IPS DF 6.9 (cell line): ENCODE measurements at regions not wholly inside any gene's neighbourhood (a gene's known extent, or its start where the extent isn't known, plus 50 kb on each side); places are given as distances from the start of the nearest gene placed in this dataset.

Experiments
- DNase-seq: peaks from one replicate; pipeline ENCODE4 v3.0.0-alpha.2; 2013; ENCODE audit warnings: low read depth, low spot score
- H3K27ac ChIP-seq: one replicate; pipeline ENCODE4 v1.5.1; 2013; ENCODE audit warnings: low read length, control low read depth
- H3K27me3 ChIP-seq: 2 replicates; pipeline ENCODE4 v1.6.1; 2013; ENCODE audit warnings: mild to moderate bottlenecking, low read length; ENCODE audit not compliant: control insufficient read depth, insufficient read depth
- H3K36me3 ChIP-seq: 2 replicates; pipeline ENCODE4 v1.6.1; 2013; ENCODE audit warnings: low read length; ENCODE audit not compliant: control insufficient read depth, insufficient read depth
- H3K4me1 ChIP-seq: 2 replicates; pipeline ENCODE4 v1.6.1; 2013; ENCODE audit warnings: low read length; ENCODE audit not compliant: control insufficient read depth, insufficient read depth
- H3K4me3 ChIP-seq: 2 replicates; pipeline ENCODE4 v1.5.1; 2013; ENCODE audit warnings: mild to moderate bottlenecking, low read length
- H3K9me3 ChIP-seq: 2 replicates; pipeline ENCODE4 v1.6.1; 2013; ENCODE audit warnings: low read length, inconsistent platforms; ENCODE audit not compliant: control insufficient read depth, insufficient read depth
- WGBS: extraction: QIAGEN DNeasy Blood & Tissue Kit; methylation state at CpG from one replicate; pipeline ENCODE4 v1.1.7; 2013; ENCODE audit warnings: mixed read lengths, missing lambda C conversion rate; ENCODE audit not compliant: insufficient read length, insufficient coverage; 5-methylcytosine and 5-hydroxymethylcytosine counted together

GRCh38 chr16:5461141-5461540 is 363.5 kb upstream of the EEF2KMT start:
- no peaks in the 10 kb centered on the region for H3K36me3 ChIP-seq
- WGBS, result no CpG with 5 or more reads among the region's 8 CpGs

GRCh38 chr16:5460701-5461100 is 363.1 kb upstream of the EEF2KMT start:
- DNase-seq, result no peak
- Histone ChIP-seq H3K4me3 (no peak overlapping the region), H3K27me3 (no peaks in the 10 kb centered on the region), H3K27ac (no peak overlapping the region), H3K36me3 (no peaks in the 10 kb centered on the region), H3K9me3 (no peaks in the 10 kb centered on the region), H3K4me1 (no peaks in the 10 kb centered on the region)
- WGBS, result no CpG with 5 or more reads among the region's 8 CpGs

More at GRCh38 chr16:5461141-5461540, 363.5 kb upstream of the EEF2KMT start:
- Histone ChIP-seq H3K27ac (no peak overlapping the region), H3K9me3 (no peaks in the 10 kb centered on the region), H3K4me1 (no peaks in the 10 kb centered on the region), H3K27me3 (no peaks in the 10 kb centered on the region), H3K4me3 (no peak overlapping the region)
- DNase-seq, result no peak

- no peaks in the 10 kb centered on the region for H3K27me3 ChIP-seq
- H3K36me3 ChIP-seq, result no peaks in the 10 kb centered on the region
- H3K27ac ChIP-seq, result no peak overlapping the region
- H3K4me1 ChIP-seq, result no peaks in the 10 kb centered on the region
- WGBS, result 100% methylated on average over 2 of the region's 6 CpGs
- H3K9me3 ChIP-seq, result no peaks in the 10 kb centered on the region
- no peak for DNase-seq
- no peak overlapping the region for H3K4me3 ChIP-seq
Observed at GRCh38 chr16:5459863-5460262, 362.3 kb upstream of the EEF2KMT start.

GRCh38 chr16:5455110-5455509 is 357.5 kb upstream of the EEF2KMT start:
- DNase-seq, result no peak
- Histone ChIP-seq H3K4me3 (no peak overlapping the region), H3K36me3 (no peaks in the 10 kb centered on the region), H3K27me3 (no peaks in the 10 kb centered on the region), H3K9me3 (no peaks in the 10 kb centered on the region), H3K27ac (no peak overlapping the region), H3K4me1 (peaks cover 3% of the 10 kb centered on the region; the same call in 1 of the 2 replicates)
- no CpG with 5 or more reads among the region's 1 CpG for WGBS

- no peak for DNase-seq
- Histone ChIP-seq H3K9me3 (no peaks in the 10 kb centered on the region), H3K27me3 (no peaks in the 10 kb centered on the region), H3K4me3 (no peak overlapping the region), H3K4me1 (peaks cover 3% of the 10 kb centered on the region; the same call in 1 of the 2 replicates), H3K36me3 (no peaks in the 10 kb centered on the region), H3K27ac (no peak overlapping the region)
Observed at GRCh38 chr16:5454349-5454748, 356.8 kb upstream of the EEF2KMT start.

GRCh38 chr16:5451641-5452040 is 354.0 kb upstream of the EEF2KMT start:
- peaks cover 4% of the 10 kb centered on the region; the same call in 1 of the 2 replicates for H3K4me1 ChIP-seq
- no CpG with 5 or more reads among the region's 7 CpGs for WGBS
- H3K4me3 ChIP-seq, result no peak overlapping the region
- H3K9me3 ChIP-seq, result no peaks in the 10 kb centered on the region
- DNase-seq, result peak; percentile 43
- no peaks in the 10 kb centered on the region for H3K27me3 ChIP-seq
- H3K27ac ChIP-seq, result no peak overlapping the region
- no peaks in the 10 kb centered on the region for H3K36me3 ChIP-seq

GRCh38 chr16:5450409-5451104 is 353.0 kb upstream of the EEF2KMT start:
- Histone ChIP-seq H3K27me3 (no peaks in the 10 kb centered on the region), H3K4me1 (peaks cover 5% of the 10 kb centered on the region; the same call in 1 of the 2 replicates), H3K27ac (no peak overlapping the region), H3K4me3 (no peak overlapping the region), H3K9me3 (no peaks in the 10 kb centered on the region), H3K36me3 (no peaks in the 10 kb centered on the region)
- peak; percentile 33 for DNase-seq
- no CpG with 5 or more reads among the region's 15 CpGs for WGBS

- Histone ChIP-seq H3K27ac (no peak overlapping the region), H3K4me1 (peaks cover 5% of the 10 kb centered on the region; the same call in 1 of the 2 replicates), H3K9me3 (no peaks in the 10 kb centered on the region), H3K36me3 (no peaks in the 10 kb centered on the region), H3K27me3 (no peaks in the 10 kb centered on the region), H3K4me3 (no peak overlapping the region)
- WGBS, result no CpG with 5 or more reads among the region's 1 CpG
- no peak for DNase-seq
Observed at GRCh38 chr16:5449901-5450300, 352.3 kb upstream of the EEF2KMT start.

GRCh38 chr16:5448798-5449197 is 351.2 kb upstream of the EEF2KMT start:
- Histone ChIP-seq H3K4me3 (no peak overlapping the region), H3K9me3 (no peaks in the 10 kb centered on the region), H3K27me3 (no peaks in the 10 kb centered on the region), H3K36me3 (no peaks in the 10 kb centered on the region), H3K4me1 (peaks cover 5% of the 10 kb centered on the region; the same call in 1 of the 2 replicates), H3K27ac (no peak overlapping the region)
- no CpG with 5 or more reads among the region's 9 CpGs for WGBS
- no peak for DNase-seq

- no CpG with 5 or more reads among the region's 4 CpGs for WGBS
- no peak for DNase-seq
Observed at GRCh38 chr16:5447734-5448133, 350.1 kb upstream of the EEF2KMT start.

More at GRCh38 chr16:5447734-5448133, 350.1 kb upstream of the EEF2KMT start:
- H3K4me3 ChIP-seq, result no peak overlapping the region
- H3K36me3 ChIP-seq, result no peaks in the 10 kb centered on the region
- H3K4me1 ChIP-seq, result peaks cover 5% of the 10 kb centered on the region; the same call in 1 of the 2 replicates
- H3K27me3 ChIP-seq, result no peaks in the 10 kb centered on the region
- H3K27ac ChIP-seq, result no peak overlapping the region
- H3K9me3 ChIP-seq, result no peaks in the 10 kb centered on the region
